ENCODE measurements at regions not wholly inside any gene's neighbourhood (a gene's known extent, or its start where the extent isn't known, plus 50 kb on each side); places are given as distances from the start of the nearest gene placed in this dataset.

GRCh38 chr7:436367-437128 lies 83.1 kb downstream of the PDGFA start:
- no peak for DNase-seq

GRCh38 chr7:437329-438251 lies 82.1 kb downstream of the PDGFA start:
- peak in 15 of 56 donors; percentile 8 to 68 (median 34) for DNase-seq

- DNase-seq = no peak
These were observed 81.3 kb downstream of the PDGFA start for GRCh38 chr7:438361-438760.

GRCh38 chr7:438916-439315 lies 80.7 kb downstream of the PDGFA start:
- no peak for DNase-seq

- DNase-seq = no peak
These were observed 79.4 kb downstream of the PDGFA start for GRCh38 chr7:440059-440749.

GRCh38 chr7:441684-442421 lies 77.8 kb downstream of the PDGFA start:
- no peak for DNase-seq

- no peak for DNase-seq
These were observed 77.2 kb downstream of the PDGFA start for GRCh38 chr7:442457-442856.

GRCh38 chr7:443279-443833 lies 76.3 kb downstream of the PDGFA start:
- no peak for DNase-seq

GRCh38 chr7:444606-445005 lies 75.0 kb downstream of the PDGFA start:
- peak in 13 of 56 donors; percentile 13 to 40 (median 24) for DNase-seq

- DNase-seq = no peak
These were observed 74.6 kb downstream of the PDGFA start for GRCh38 chr7:445020-445419.

- DNase-seq = no peak
These were observed 73.9 kb downstream of the PDGFA start for GRCh38 chr7:445563-446288.

- no peak for DNase-seq
These were observed 73.2 kb downstream of the PDGFA start for GRCh38 chr7:446289-446935.

Measured in amygdala (tissue), 56 donors.